ENCODE measurements at regions not wholly inside any gene's neighbourhood (a gene's known extent, or its start where the extent isn't known, plus 50 kb on each side); places are given as distances from the start of the nearest gene placed in this dataset.

DNA sequence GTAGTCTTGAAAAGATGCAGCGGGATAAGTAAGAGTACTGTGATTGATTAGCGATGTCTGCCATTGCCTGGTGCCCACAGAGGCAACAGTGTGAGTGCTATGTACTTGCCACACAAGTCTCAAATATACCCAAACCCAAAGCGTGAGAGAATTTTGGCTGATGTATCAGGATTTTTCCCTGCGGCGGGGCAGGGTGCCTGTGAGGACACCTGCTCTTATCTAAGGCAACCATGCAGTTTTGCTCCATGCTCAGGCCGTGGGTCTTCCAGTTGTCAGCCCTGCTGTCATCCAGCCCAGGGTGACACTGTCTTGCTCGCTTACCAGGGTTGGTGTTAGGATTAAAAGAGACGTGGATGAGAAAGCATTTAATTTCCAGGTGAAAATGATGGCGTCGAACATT is 202.7 kb downstream of the PTPRU start:
- in situ Hi-C loops (cut with HindIII; ENCODE audit: low pct_ligation_motif_present, low sequenced_read_pairs) = no loop called here

GRCh38 chr1:29437946-29438345 is 201.6 kb downstream of the PTPRU start:
- no peak overlapping the region for H3K27ac ChIP-seq
- in situ Hi-C loops (cut with HindIII; ENCODE audit: low pct_ligation_motif_present, low sequenced_read_pairs) = no loop called here
- DNase-seq = no peak
- no peak overlapping the region for H3K4me3 ChIP-seq (ENCODE audit: low read depth, low read length)
- no peaks in the 10 kb centered on the region for H3K36me3 ChIP-seq (replicated peaks)
- H3K27me3 ChIP-seq (replicated peaks) = no peaks in the 10 kb centered on the region
- no peak for TF ChIP-seq CTCF (IDR thresholded peaks at IDR 0.05; ENCODE audit: low read depth, low read length, missing control alignments)

More for the DNA sequence above, 202.7 kb downstream of the PTPRU start:
- Histone ChIP-seq H3K27ac (no peak overlapping the region), H3K4me3 (ENCODE audit: low read depth, low read length) (no peak overlapping the region), H3K36me3 (replicated peaks) (no peaks in the 10 kb centered on the region), H3K27me3 (replicated peaks) (no peaks in the 10 kb centered on the region)
- no peak for DNase-seq
- TF ChIP-seq CTCF (IDR thresholded peaks at IDR 0.05; ENCODE audit: low read depth, low read length, missing control alignments) = no peak

GRCh38 chr1:29436181-29436785 is 200.0 kb downstream of the PTPRU start:
- Histone ChIP-seq H3K36me3 (replicated peaks) (no peaks in the 10 kb centered on the region), H3K4me3 (ENCODE audit: low read depth, low read length) (no peak overlapping the region), H3K27ac (no peak overlapping the region), H3K27me3 (replicated peaks) (no peaks in the 10 kb centered on the region)
- in situ Hi-C loops (cut with HindIII; ENCODE audit: low pct_ligation_motif_present, low sequenced_read_pairs) = no loop called here
- TF ChIP-seq CTCF (IDR thresholded peaks at IDR 0.05; ENCODE audit: low read depth, low read length, missing control alignments) = no peak
- no peak for DNase-seq

DNA sequence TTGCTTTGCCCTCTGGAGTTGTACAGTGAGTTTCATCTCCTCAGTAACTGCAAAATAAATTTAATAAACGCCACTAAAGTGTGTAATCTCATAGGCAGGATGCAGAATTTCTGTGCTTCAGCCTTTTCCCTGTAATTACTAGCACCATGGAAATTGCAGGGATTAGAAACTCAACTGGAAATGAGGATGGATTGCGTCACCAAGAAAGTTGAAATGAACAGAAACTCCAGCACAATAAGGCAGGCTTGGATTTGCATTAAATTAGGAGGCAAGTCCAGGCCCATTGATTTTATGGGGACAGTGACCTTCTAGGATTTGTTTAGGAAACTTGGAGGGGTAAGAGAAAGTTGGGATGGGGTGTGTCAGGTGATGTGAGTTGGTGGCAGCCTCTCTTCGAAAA is 197.5 kb downstream of the PTPRU start:
- TF ChIP-seq CTCF (IDR thresholded peaks at IDR 0.05; ENCODE audit: low read depth, low read length, missing control alignments) = no peak
- no peak overlapping the region for H3K27ac ChIP-seq
- H3K4me3 ChIP-seq (ENCODE audit: low read depth, low read length) = no peak overlapping the region
- H3K27me3 ChIP-seq (replicated peaks) = no peaks in the 10 kb centered on the region
- no peak for DNase-seq
- in situ Hi-C loops (cut with HindIII; ENCODE audit: low pct_ligation_motif_present, low sequenced_read_pairs) = no loop called here
- no peaks in the 10 kb centered on the region for H3K36me3 ChIP-seq (replicated peaks)

GRCh38 chr1:29431138-29431537 is 194.8 kb downstream of the PTPRU start:
- no peaks in the 10 kb centered on the region for H3K27me3 ChIP-seq (replicated peaks)
- no peaks in the 10 kb centered on the region for H3K36me3 ChIP-seq (replicated peaks)
- no peak overlapping the region for H3K4me3 ChIP-seq (ENCODE audit: low read depth, low read length)
- DNase-seq = no peak
- no peak overlapping the region for H3K27ac ChIP-seq
- in situ Hi-C loops (cut with HindIII; ENCODE audit: low pct_ligation_motif_present, low sequenced_read_pairs) = no loop called here
- TF ChIP-seq CTCF (IDR thresholded peaks at IDR 0.05; ENCODE audit: low read depth, low read length, missing control alignments) = no peak

GRCh38 chr1:29429656-29430055 is 193.3 kb downstream of the PTPRU start:
- no peak overlapping the region for H3K4me3 ChIP-seq (ENCODE audit: low read depth, low read length)
- in situ Hi-C loops (cut with HindIII; ENCODE audit: low pct_ligation_motif_present, low sequenced_read_pairs) = no loop called here
- DNase-seq = no peak
- no peak for TF ChIP-seq CTCF (IDR thresholded peaks at IDR 0.05; ENCODE audit: low read depth, low read length, missing control alignments)
- H3K27me3 ChIP-seq (replicated peaks) = no peaks in the 10 kb centered on the region
- no peaks in the 10 kb centered on the region for H3K36me3 ChIP-seq (replicated peaks)
- no peak overlapping the region for H3K27ac ChIP-seq
